ENCODE measurements at regions not wholly inside any gene's neighbourhood (a gene's known extent, or its start where the extent isn't known, plus 50 kb on each side); places are given as distances from the start of the nearest gene placed in this dataset.

- H4K20me1 ChIP-seq (ENCODE audit: control insufficient read depth, extremely low read depth, insufficient read depth, low read length): no peaks in the 10 kb centered on the region
- H3K4me1 ChIP-seq (ENCODE audit: control insufficient read depth, extremely low read depth, insufficient read depth, low read length): no peaks in the 10 kb centered on the region
- no peak overlapping the region for H3K4me3 ChIP-seq (ENCODE audit: control insufficient read depth in 2 of 3, extremely low read depth in 1 of 3, insufficient read depth in 2 of 3, low read depth in 1 of 3, low read length in 3 of 3)
- H3K79me2 ChIP-seq (ENCODE audit: control insufficient read depth, insufficient read depth, low read length): no peaks in the 10 kb centered on the region
- TF ChIP-seq, protein P1, sequence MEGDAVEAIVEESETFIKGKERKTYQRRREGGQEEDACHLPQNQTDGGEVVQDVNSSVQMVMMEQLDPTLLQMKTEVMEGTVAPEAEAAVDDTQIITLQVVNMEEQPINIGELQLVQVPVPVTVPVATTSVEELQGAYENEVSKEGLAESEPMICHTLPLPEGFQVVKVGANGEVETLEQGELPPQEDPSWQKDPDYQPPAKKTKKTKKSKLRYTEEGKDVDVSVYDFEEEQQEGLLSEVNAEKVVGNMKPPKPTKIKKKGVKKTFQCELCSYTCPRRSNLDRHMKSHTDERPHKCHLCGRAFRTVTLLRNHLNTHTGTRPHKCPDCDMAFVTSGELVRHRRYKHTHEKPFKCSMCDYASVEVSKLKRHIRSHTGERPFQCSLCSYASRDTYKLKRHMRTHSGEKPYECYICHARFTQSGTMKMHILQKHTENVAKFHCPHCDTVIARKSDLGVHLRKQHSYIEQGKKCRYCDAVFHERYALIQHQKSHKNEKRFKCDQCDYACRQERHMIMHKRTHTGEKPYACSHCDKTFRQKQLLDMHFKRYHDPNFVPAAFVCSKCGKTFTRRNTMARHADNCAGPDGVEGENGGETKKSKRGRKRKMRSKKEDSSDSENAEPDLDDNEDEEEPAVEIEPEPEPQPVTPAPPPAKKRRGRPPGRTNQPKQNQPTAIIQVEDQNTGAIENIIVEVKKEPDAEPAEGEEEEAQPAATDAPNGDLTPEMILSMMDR (optimal IDR thresholded peaks at IDR 0.05 in 1 of 3, IDR thresholded peaks at IDR 0.05 in 1 of 3, conservative IDR thresholded peaks at IDR 0.05 in 1 of 3; ENCODE audit: extremely low read depth in 1 of 3, insufficient read depth in 2 of 3, low read length in 3 of 3): no peak
- no peak for TF ChIP-seq EZH2 (IDR thresholded peaks at IDR 0.05; ENCODE audit: low read length)
- no peak overlapping the region for H2AFZ ChIP-seq (ENCODE audit: control insufficient read depth, low read length)
- H3K27me3 ChIP-seq (ENCODE audit: control insufficient read depth, extremely low read depth, insufficient read depth, low read length): no peaks in the 10 kb centered on the region
- FAIRE-seq (no peak), DNase-seq (ENCODE audit: low read depth, low spot score) (no peak)
- peaks cover 2% of the 10 kb centered on the region for H3K9me3 ChIP-seq (ENCODE audit: control insufficient read depth, low read depth, low read length)
- no peaks in the 10 kb centered on the region for H3K36me3 ChIP-seq (ENCODE audit: control insufficient read depth in 2 of 2, extremely low read depth in 1 of 2, insufficient read depth in 2 of 2, low read length in 2 of 2)
- H3K27ac ChIP-seq (ENCODE audit: control insufficient read depth, insufficient read depth, low read length): no peak overlapping the region
- dilution Hi-C loops (cut with MboI; ENCODE audit: extremely low pct_ligation_motif_present, low sequenced_read_pairs): no loop called here
- H3K9ac ChIP-seq (ENCODE audit: control insufficient read depth, extremely low read depth, insufficient read depth, low read length): no peak overlapping the region
- H3K4me2 ChIP-seq (ENCODE audit: control insufficient read depth, extremely low read depth, insufficient read depth, low read depth, low read length): no peak overlapping the region
- no peaks in the 10 kb centered on the region for H3K9me1 ChIP-seq (ENCODE audit: control insufficient read depth, extremely low read depth, insufficient read depth, low read length)
Observed at GRCh38 chr12:31906557-31907301, 52.5 kb upstream of the RESF1 start.

DNA sequence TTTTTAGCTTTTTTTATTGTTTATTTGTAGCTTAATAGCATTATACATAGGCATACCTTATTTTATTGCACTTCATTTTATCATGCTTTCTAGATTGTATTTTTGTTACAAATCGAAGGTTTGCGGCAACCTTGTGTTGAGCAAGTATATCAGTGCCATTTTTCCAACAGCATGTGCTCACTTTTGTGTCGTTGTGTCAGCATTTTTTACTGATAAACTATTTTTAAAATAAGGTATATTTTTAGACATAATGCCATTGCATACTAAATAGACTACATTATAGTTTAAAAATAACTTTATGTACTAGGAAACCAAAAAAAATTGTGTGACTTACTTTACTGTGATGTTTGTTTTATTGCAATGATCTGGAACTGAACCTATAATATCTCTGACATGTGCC, 56.2 kb upstream of the RESF1 start:
- TF ChIP-seq, protein P1 (optimal IDR thresholded peaks at IDR 0.05 in 1 of 3, IDR thresholded peaks at IDR 0.05 in 1 of 3, conservative IDR thresholded peaks at IDR 0.05 in 1 of 3; ENCODE audit: extremely low read depth in 1 of 3, insufficient read depth in 2 of 3, low read length in 3 of 3): no peak
- TF ChIP-seq EZH2 (IDR thresholded peaks at IDR 0.05; ENCODE audit: low read length): no peak
- Histone ChIP-seq H3K36me3 (ENCODE audit: control insufficient read depth in 2 of 2, extremely low read depth in 1 of 2, insufficient read depth in 2 of 2, low read length in 2 of 2) (no peaks in the 10 kb centered on the region), H4K20me1 (ENCODE audit: control insufficient read depth, extremely low read depth, insufficient read depth, low read length) (no peaks in the 10 kb centered on the region), H3K4me3 (ENCODE audit: control insufficient read depth in 2 of 3, extremely low read depth in 1 of 3, insufficient read depth in 2 of 3, low read depth in 1 of 3, low read length in 3 of 3) (no peak overlapping the region), H3K9me3 (ENCODE audit: control insufficient read depth, low read depth, low read length) (peaks cover 2% of the 10 kb centered on the region), H3K4me2 (ENCODE audit: control insufficient read depth, extremely low read depth, insufficient read depth, low read depth, low read length) (no peak overlapping the region), H3K27ac (ENCODE audit: control insufficient read depth, insufficient read depth, low read length) (no peak overlapping the region), H3K79me2 (ENCODE audit: control insufficient read depth, insufficient read depth, low read length) (no peaks in the 10 kb centered on the region), H3K27me3 (ENCODE audit: control insufficient read depth, extremely low read depth, insufficient read depth, low read length) (no peaks in the 10 kb centered on the region), H3K4me1 (ENCODE audit: control insufficient read depth, extremely low read depth, insufficient read depth, low read length) (no peaks in the 10 kb centered on the region), H2AFZ (ENCODE audit: control insufficient read depth, low read length) (no peak overlapping the region), H3K9ac (ENCODE audit: control insufficient read depth, extremely low read depth, insufficient read depth, low read length) (no peak overlapping the region), H3K9me1 (ENCODE audit: control insufficient read depth, extremely low read depth, insufficient read depth, low read length) (no peaks in the 10 kb centered on the region)
- no peak for FAIRE-seq
- dilution Hi-C loops (cut with MboI; ENCODE audit: extremely low pct_ligation_motif_present, low sequenced_read_pairs): no loop called here
- DNase-seq (ENCODE audit: low read depth, low spot score): no peak

All from keratinocyte (primary cell).